ENCODE measurements at regions not wholly inside any gene's neighbourhood (a gene's known extent, or its start where the extent isn't known, plus 50 kb on each side); places are given as distances from the start of the nearest gene placed in this dataset.

GRCh38 chr10:57919864-57920263, 347.8 kb downstream of the IPMK start:
- DNase-seq (ENCODE audit: extremely low spot score, unreplicated experiment) = no peak
- no peak overlapping the region for H3K4me3 Mint-ChIP-seq
- H3K4me1 Mint-ChIP-seq (ENCODE audit: unreplicated experiment) = no peaks in the 10 kb centered on the region
- no peaks in the 10 kb centered on the region for H3K36me3 Mint-ChIP-seq
- H3K27me3 Mint-ChIP-seq = no peaks in the 10 kb centered on the region
- H3K27ac Mint-ChIP-seq = no peak overlapping the region
- TF ChIP-seq CTCF (conservative IDR thresholded peaks at IDR 0.05) = no peak
- no peaks in the 10 kb centered on the region for H3K9me3 Mint-ChIP-seq

DNA sequence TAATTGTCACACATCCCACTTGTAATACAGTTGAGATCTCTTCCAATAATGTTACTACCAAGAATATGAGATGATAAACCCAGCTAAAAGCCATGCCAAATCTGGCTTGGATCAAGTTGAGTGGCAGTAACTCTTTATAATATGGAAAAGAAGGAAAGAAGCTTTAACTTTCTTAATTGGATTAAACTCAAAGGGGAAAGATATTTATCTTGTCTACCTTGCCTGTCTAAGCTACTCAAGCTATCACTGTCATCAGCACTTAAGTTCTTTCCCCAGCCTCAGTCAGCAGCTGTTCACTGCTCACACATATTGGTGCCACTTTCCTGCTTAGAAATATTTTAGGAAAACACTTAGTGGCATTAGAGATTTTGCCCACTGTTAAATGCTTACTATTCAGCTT, 350.7 kb downstream of the IPMK start:
- DNase-seq (ENCODE audit: extremely low spot score, unreplicated experiment) = no peak
- no peak for TF ChIP-seq CTCF (conservative IDR thresholded peaks at IDR 0.05)
- H3K36me3 Mint-ChIP-seq = no peaks in the 10 kb centered on the region
- no peak overlapping the region for H3K4me3 Mint-ChIP-seq
- H3K9me3 Mint-ChIP-seq = no peaks in the 10 kb centered on the region
- H3K4me1 Mint-ChIP-seq (ENCODE audit: unreplicated experiment) = no peaks in the 10 kb centered on the region
- H3K27me3 Mint-ChIP-seq = no peaks in the 10 kb centered on the region
- H3K27ac Mint-ChIP-seq = no peak overlapping the region

- no peak for TF ChIP-seq CTCF (conservative IDR thresholded peaks at IDR 0.05)
- H3K36me3 Mint-ChIP-seq = no peaks in the 10 kb centered on the region
- H3K4me3 Mint-ChIP-seq = no peak overlapping the region
- no peak overlapping the region for H3K27ac Mint-ChIP-seq
- H3K9me3 Mint-ChIP-seq = no peaks in the 10 kb centered on the region
- DNase-seq (ENCODE audit: extremely low spot score, unreplicated experiment) = no peak
- H3K27me3 Mint-ChIP-seq = no peaks in the 10 kb centered on the region
- H3K4me1 Mint-ChIP-seq (ENCODE audit: unreplicated experiment) = no peaks in the 10 kb centered on the region
Measured at GRCh38 chr10:57905861-57906260, 361.8 kb downstream of the IPMK start.

DNA sequence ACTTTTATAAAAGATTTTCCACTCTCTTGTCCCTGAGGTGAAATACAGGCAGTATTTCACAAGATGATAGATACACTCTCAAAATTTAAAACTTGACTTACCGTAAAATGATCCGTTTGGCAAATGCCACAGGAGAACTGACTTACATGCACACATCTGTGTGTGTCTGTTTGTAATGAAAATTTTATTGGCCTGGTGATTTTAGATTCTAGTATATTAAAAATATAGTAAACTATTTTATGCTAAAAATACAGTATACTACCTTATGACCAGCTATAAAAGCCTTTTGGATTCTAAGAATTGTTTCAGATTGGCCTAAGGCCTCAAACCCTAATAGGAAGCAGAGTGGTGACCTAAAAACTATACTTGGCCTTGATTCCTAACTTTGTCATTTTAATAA, 362.7 kb downstream of the IPMK start:
- H3K36me3 Mint-ChIP-seq = no peaks in the 10 kb centered on the region
- H3K4me1 Mint-ChIP-seq (ENCODE audit: unreplicated experiment) = no peaks in the 10 kb centered on the region
- no peaks in the 10 kb centered on the region for H3K27me3 Mint-ChIP-seq
- no peak for TF ChIP-seq CTCF (conservative IDR thresholded peaks at IDR 0.05)
- DNase-seq (ENCODE audit: extremely low spot score, unreplicated experiment) = no peak
- no peak overlapping the region for H3K4me3 Mint-ChIP-seq
- H3K9me3 Mint-ChIP-seq = no peaks in the 10 kb centered on the region
- H3K27ac Mint-ChIP-seq = no peak overlapping the region

DNA sequence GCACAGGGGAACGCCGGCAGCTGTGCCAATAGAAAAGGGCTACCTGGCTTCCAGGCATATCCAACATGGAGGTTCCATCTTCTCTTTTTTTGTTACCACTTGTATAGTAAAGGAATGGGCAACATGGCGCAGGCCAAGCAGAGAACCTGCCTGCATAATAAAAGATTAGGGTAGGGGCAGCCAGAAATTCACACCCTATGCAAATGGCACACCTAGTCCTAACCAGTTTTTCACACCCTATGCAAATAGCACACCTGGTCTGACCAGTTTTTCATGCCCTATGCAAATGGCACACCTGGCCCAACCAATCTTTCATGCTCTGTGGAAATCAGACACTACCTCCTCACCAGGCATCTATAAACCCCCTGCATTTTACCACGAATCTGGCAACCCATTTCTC, 369.5 kb downstream of the IPMK start:
- TF ChIP-seq CTCF (conservative IDR thresholded peaks at IDR 0.05) = no peak
- no peaks in the 10 kb centered on the region for H3K36me3 Mint-ChIP-seq
- H3K27ac Mint-ChIP-seq = peak overlapping the region; percentile 5
- H3K4me1 Mint-ChIP-seq (ENCODE audit: unreplicated experiment) = no peaks in the 10 kb centered on the region
- H3K27me3 Mint-ChIP-seq = no peaks in the 10 kb centered on the region
- no peak for DNase-seq (ENCODE audit: extremely low spot score, unreplicated experiment)
- peaks cover 3% of the 10 kb centered on the region for H3K9me3 Mint-ChIP-seq
- H3K4me3 Mint-ChIP-seq = peak overlapping the region; percentile 48

- no peaks in the 10 kb centered on the region for H3K36me3 Mint-ChIP-seq
- no peaks in the 10 kb centered on the region for H3K27me3 Mint-ChIP-seq
- no peak overlapping the region for H3K4me3 Mint-ChIP-seq
- H3K9me3 Mint-ChIP-seq = peaks cover 4% of the 10 kb centered on the region
- DNase-seq (ENCODE audit: extremely low spot score, unreplicated experiment) = no peak
- no peak for TF ChIP-seq CTCF (conservative IDR thresholded peaks at IDR 0.05)
- H3K4me1 Mint-ChIP-seq (ENCODE audit: unreplicated experiment) = no peaks in the 10 kb centered on the region
- H3K27ac Mint-ChIP-seq = peak overlapping the region; percentile 40
Measured at GRCh38 chr10:57897611-57898010, 370.1 kb downstream of the IPMK start.
